ENCODE measurements at regions not wholly inside any gene's neighbourhood (a gene's known extent, or its start where the extent isn't known, plus 50 kb on each side); places are given as distances from the start of the nearest gene placed in this dataset.
"Not testable (repeated sequence)": the region's sequence is repeated elsewhere in the genome, so short reads cannot be mapped to it uniquely, and the experiment has no call there.

- no peak for TF ChIP-seq RNF219 (CRISPR knock-in tag; IDR thresholded peaks at IDR 0.05)
- TF ChIP-seq ZNF507 (tag; conservative IDR thresholded peaks at IDR 0.05), result no peak
These were observed 222.5 kb downstream of the EXOC5 start (continued) for GRCh38 chr14:57046175-57046574.

- H2AFZ ChIP-seq (ENCODE audit: low read depth, low read length); H4K20me1 ChIP-seq (replicated peaks; ENCODE audit: control insufficient read depth, insufficient read depth, low read length); BruUV-seq (replicated peaks); H3K9ac ChIP-seq (ENCODE audit: insufficient read depth in 1 of 2, low read depth in 2 of 2, low read length in 2 of 2); POLR2A ChIA-PET; DNase-seq (ENCODE audit: extremely low read depth in 1 of 4, low spot score in 3 of 4); H3K4me1 ChIP-seq (replicated peaks in 1 of 2; ENCODE audit: control insufficient read depth in 2 of 2, insufficient read depth in 2 of 2, low read length in 2 of 2); intact Hi-C loops (cut with micrococcal nuclease); H3K4me3 ChIP-seq; in situ Hi-C loops (cut with MboI); H3K4me2 ChIP-seq (ENCODE audit: insufficient read depth, low read length); H3K79me2 ChIP-seq (ENCODE audit: control insufficient read depth, insufficient read depth, low read length); H3K9me1 ChIP-seq (ENCODE audit: control insufficient read depth, insufficient read depth, low read length); H3K9me3 ChIP-seq (replicated peaks; ENCODE audit: control insufficient read depth, insufficient read depth, low read depth, low read length); ATAC-seq; H3K36me3 ChIP-seq (ENCODE audit: control insufficient read depth, insufficient read depth, low read length); CTCF ChIA-PET (ENCODE audit: low intra/inter-chr PET ratio); H3K27ac ChIP-seq (ENCODE audit: extremely low read depth, low read depth, low read length); H3K27me3 ChIP-seq (ENCODE audit: control insufficient read depth in 2 of 2, insufficient read depth in 2 of 2, low read length in 2 of 2): not testable (repeated sequence)
- FAIRE-seq, result peak; percentile 23
- WGBS (ENCODE audit: insufficient coverage, low coverage, missing lambda C conversion rate), result 14% methylated on average over 5 of the region's 5 CpGs
These were observed 224.4 kb downstream of the EXOC5 start for GRCh38 chr14:57044101-57044973.

All from K562 (cell line).